Uterus (tissue), 2 donors: ENCODE measurements at regions not wholly inside any gene's neighbourhood (a gene's known extent, or its start where the extent isn't known, plus 50 kb on each side); places are given as distances from the start of the nearest gene placed in this dataset.

Experiments
- CTCF ChIP-seq, 4 experiments: fragments of 200-600 bp in 2 of 4; fragments of 450-650 bp in 2 of 4; sonication (generic) in 2 of 4; IDR thresholded peaks; one replicate each; pipeline ENCODE4 v1.5.1; 2016 to 2019; ENCODE audit warnings: antibody characterized with exemption in 4 of 4, mild to moderate bottlenecking in 2 of 4, moderate library complexity in 1 of 4
- POLR2A ChIP-seq, 2 donors: fragments of 450-650 bp; IDR thresholded peaks; one replicate each; pipeline ENCODE4 v1.6.1; 2016; ENCODE audit warnings: antibody characterized with exemption in 2 of 2, mild to moderate bottlenecking in 1 of 2, moderate library complexity in 1 of 2

GRCh38 chr13:85260896-85261295, 538.3 kb downstream of the SLITRK6 start:
- no peak for TF ChIP-seq CTCF (IDR thresholded peaks at IDR 0.05)
- no peak for TF ChIP-seq POLR2A (IDR thresholded peaks at IDR 0.05)
